A673 (cell line): ENCODE measurements at regions not wholly inside any gene's neighbourhood (a gene's known extent, or its start where the extent isn't known, plus 50 kb on each side); places are given as distances from the start of the nearest gene placed in this dataset.

Experiments used
- EZH2 ChIP-seq: fragments of 200-600 bp; sonication (generic); IDR thresholded peaks from 2 replicates; pipeline ENCODE4 v1.6.1; 2017; ENCODE audit warnings: borderline replicate concordance, low read depth, mild to moderate bottlenecking, mixed read lengths, antibody characterized with exemption, low read length; ENCODE audit not compliant: poor library complexity, severe bottlenecking
- TF ChIP-seq, protein P1 (sequence below): fragments of 300-800, 200-600 bp; sonication (generic); conservative IDR thresholded peaks from 2 replicates; pipeline ENCODE4 v1.5.1; 2017; ENCODE audit warnings: low read depth, mild to moderate bottlenecking, antibody characterized with exemption, low read length, moderate library complexity, mixed read lengths

DNA sequence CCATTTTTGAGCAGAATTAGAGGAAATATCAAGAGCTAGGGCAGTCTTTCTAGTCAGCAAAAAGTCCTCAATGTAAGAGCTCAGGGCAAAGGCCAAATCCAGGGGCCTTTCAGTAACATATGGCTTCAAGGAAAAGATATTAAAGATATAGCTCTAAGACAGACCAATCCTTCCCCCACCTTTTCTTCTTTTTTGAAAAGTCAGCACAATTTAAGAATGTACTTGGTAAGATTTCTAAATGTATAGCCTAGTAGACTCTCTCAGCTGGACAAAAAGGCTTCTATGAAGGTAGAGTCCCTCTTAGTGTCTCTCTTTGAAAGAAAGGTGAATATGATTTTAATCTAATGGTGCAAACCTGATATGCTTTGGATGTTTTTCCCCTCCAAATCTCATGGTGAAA, 515.7 kb downstream of the VRK1 start:
- TF ChIP-seq, protein P1, sequence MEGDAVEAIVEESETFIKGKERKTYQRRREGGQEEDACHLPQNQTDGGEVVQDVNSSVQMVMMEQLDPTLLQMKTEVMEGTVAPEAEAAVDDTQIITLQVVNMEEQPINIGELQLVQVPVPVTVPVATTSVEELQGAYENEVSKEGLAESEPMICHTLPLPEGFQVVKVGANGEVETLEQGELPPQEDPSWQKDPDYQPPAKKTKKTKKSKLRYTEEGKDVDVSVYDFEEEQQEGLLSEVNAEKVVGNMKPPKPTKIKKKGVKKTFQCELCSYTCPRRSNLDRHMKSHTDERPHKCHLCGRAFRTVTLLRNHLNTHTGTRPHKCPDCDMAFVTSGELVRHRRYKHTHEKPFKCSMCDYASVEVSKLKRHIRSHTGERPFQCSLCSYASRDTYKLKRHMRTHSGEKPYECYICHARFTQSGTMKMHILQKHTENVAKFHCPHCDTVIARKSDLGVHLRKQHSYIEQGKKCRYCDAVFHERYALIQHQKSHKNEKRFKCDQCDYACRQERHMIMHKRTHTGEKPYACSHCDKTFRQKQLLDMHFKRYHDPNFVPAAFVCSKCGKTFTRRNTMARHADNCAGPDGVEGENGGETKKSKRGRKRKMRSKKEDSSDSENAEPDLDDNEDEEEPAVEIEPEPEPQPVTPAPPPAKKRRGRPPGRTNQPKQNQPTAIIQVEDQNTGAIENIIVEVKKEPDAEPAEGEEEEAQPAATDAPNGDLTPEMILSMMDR = no peak
- no peak for TF ChIP-seq EZH2
